Medulla oblongata (tissue), 1 donor: ENCODE measurements at regions not wholly inside any gene's neighbourhood (a gene's known extent, or its start where the extent isn't known, plus 50 kb on each side); places are given as distances from the start of the nearest gene placed in this dataset.
"Not testable (repeated sequence)": the region's sequence is repeated elsewhere in the genome, so short reads cannot be mapped to it uniquely, and the experiment has no call there.

Source experiments
- DNase-seq: peaks from one replicate; pipeline ENCODE4 v3.0.0-alpha.2; 2015; ENCODE audit errors: extremely low spot score

GRCh38 chr10:61612450-61612849, 50.3 kb upstream of the CABCOCO1 start:
- DNase-seq = no peak

DNA sequence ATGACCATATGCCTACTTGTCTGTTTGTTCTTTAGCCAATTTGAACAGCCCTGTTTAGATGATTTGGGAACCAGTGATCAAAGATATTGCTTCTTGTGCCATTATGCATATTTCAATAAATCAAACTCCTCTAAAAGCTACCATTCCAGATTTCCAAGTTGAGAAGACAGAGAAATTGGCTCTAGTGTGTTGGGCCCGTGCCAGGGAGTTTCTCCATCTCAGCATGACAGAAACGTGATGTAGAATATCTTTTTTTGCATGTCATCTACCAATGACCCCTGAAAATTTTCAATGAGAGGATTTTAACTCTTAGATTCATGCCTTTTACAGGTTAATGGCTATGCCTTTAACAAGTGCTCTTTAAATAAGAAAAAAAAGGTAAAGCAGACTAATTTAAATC, 50.7 kb upstream of the CABCOCO1 start:
- DNase-seq = no peak

GRCh38 chr10:61609701-61610100, 53.0 kb upstream of the CABCOCO1 start:
- DNase-seq = no peak

GRCh38 chr10:61608255-61609033, 54.3 kb upstream of the CABCOCO1 start:
- no peak for DNase-seq

DNA sequence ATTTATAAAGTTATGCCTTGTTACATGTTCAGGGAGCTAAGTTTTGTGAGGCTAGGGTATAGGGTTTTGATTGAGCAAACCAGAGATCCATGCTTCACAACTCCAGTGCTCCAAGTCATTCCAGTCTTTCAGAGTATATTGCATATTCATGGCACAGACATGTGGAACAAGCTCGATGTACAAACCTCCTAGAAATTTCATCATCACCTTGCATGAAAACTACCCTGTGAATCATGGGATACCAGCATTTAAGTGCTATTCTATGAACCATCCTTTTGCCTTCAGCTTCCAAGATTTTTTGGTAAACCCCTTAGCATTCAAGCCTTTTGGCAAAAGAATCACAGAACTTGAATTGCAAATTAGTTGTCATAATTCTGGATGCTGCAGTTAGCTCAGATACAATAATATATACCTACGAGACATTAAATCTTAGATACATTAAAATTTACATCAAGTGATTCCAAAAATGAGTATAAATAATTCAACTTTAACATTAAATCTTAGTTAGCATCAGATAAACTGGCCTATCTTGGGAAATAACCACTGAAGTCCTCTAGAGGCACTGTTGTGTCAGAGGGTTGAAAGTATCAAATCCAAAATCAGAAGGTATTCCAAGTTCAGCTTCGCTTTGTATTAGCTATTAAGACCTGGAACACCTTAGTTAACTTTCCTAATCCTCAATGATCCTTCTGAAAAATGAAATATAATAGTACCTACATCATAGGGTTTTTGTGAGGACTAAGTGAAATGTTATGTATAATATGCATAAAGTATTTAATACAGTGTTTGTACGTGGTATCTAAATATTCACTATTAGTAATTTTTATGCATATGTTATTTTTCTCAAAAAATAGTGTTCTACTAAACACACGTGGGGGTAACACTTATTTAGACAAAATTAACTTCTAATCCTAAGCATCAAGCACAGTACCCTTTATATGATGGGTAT, 55.5 kb upstream of the CABCOCO1 start:
- peak; percentile 40 for DNase-seq

GRCh38 chr10:61605221-61605620, 57.5 kb upstream of the CABCOCO1 start:
- no peak for DNase-seq

DNA sequence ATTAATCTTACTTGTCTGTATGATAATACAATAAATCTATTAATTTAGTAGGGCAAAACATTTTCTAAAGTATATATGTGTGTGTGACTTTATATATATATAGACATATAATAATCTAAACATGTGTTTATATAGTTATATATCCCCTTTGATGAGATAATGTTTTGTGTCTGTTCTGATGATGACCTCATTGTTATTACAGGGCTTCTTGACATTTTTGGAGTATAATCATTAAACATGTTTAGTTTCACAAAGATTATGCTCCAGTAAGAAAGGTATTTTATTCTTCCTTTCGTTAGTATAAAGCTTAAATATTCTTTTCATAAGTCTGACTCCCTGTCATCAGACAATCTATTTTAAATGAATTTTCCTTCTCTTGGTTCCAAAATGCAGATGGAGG, 62.3 kb upstream of the CABCOCO1 start:
- no peak for DNase-seq

DNA sequence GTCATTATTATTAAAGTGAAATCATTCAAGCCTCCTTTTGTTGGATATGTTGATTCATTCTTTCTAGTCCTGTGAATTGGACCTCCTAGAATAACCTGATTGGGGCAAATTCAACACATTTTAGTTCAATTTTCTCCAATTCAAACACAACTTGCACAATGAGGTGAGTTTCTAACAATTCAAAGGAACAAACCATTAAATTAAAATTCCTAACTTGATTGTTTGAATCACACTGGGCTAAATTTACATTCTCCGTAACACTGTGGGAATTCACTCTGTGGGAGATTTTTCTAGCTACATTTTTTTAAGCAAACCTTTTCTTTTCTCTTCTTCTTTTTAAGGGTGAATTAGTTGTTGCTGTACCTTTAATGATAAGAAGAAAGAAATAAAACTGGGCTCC, 68.3 kb upstream of the CABCOCO1 start:
- no peak for DNase-seq

- DNase-seq = no peak
Observed at GRCh38 chr10:61592581-61592980, 70.1 kb upstream of the CABCOCO1 start.

DNA sequence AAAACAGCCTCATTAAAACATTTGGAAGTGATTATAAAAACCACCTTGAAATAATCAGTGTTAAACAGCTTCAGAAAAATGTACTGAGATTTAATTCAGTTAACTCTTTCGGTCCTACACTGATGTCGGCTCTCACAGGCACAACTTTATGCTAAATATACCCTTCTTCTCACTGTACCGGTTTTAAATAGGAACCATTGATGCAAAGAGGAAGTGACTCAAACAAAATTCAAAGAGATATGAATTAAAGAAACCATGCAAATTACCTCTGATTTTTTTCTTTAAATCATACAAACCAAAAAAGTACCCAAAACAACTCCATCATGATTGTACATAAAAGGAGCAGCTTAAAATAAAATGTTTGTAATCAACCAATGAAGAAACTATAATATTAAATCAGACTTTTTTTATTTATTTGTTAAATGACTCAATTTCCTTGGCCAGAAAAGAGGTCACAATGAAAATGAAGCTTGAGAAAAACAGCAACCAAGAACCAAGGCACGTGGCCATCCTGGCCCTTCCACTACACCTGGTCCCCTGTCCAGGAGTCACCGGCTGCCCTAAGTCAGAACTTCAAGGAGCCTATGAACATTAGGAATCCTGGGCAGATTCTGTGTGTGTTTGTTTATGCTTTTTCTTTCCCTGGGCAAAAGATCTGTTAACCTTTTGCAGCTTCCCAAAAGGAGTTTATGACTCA, 73.0 kb upstream of the CABCOCO1 start:
- no peak for DNase-seq

DNA sequence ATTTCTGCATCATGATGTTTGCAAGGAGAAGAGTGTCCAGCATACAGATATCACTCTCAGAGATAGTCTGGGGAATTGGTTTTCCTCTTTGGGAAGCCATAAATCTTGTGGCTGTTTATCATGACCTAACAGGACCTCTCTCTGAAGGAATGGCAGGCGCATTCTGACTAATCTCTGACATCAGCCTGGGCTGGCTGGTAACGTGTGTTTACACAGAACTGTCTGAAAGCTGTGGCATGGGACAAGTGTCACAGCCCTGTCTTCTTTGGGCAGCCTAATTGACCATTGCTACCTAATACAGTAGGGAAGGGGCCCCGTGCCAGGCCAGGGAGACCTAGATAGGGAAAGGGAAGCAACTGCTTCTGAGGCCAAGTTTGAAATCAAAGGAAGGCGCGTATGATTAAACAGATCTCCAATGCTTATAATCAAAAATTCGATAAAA, 73.9 kb upstream of the CABCOCO1 start:
- no peak for DNase-seq

DNA sequence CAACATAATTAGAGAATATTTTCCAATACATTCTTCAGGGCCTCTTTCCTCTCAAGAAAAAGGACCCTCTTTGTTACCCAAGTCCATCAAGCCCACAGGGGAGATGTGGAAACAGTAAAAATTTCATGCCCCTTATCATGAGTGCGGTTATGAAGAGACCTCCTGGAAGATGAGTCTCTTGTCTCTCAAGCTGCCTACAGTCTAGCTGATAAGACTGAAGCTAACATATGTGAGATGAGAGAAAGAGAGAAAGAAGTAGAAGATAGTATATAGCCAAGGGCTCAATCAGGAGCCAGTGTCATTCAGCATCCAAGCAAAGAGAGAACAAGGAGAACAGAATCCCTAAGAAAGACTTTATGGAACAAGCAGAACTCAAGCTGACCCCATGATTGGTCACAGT, 75.9 kb upstream of the CABCOCO1 start:
- DNase-seq = no peak

DNA sequence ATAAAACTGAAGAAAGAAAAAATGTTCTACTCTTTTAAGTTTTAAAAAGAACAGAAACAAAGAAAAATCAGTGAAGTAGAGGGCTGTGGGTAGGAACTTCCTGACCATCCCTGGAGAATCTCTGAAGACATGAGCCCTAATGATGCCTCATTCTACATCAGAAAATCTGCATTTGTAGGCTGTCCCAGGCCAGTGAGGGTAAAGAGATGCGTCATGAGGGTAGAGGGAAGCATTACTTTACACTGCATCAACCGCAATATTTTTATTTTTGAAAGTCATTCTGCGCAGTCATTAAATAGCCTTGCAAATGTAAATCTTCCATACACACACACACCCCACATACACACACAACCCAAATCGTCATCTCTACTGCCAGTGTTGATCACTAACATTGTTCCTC, 82.1 kb upstream of the CABCOCO1 start:
- no peak for DNase-seq

DNA sequence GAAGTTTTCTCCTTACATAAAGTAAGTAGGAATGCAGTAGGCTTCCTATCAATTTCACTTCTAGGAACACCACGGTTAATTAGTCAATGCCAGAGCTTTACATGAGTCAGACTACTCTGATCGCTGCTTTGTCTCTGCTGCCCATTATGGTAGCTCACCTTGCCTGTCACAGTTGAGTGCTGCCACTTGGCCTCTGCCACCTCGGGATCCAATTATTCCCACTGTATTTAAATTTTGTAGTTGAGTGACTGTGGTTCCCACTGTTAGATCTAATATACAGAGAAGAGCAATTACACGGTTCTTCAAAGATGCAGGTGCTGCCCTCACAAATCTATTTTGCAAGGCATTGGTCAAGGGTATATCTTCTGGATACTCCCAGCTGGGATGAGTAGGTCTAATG, 92.5 kb upstream of the CABCOCO1 start:
- DNase-seq = not testable (repeated sequence)

GRCh38 chr10:61567729-61568128, 95.0 kb upstream of the CABCOCO1 start:
- no peak for DNase-seq

DNA sequence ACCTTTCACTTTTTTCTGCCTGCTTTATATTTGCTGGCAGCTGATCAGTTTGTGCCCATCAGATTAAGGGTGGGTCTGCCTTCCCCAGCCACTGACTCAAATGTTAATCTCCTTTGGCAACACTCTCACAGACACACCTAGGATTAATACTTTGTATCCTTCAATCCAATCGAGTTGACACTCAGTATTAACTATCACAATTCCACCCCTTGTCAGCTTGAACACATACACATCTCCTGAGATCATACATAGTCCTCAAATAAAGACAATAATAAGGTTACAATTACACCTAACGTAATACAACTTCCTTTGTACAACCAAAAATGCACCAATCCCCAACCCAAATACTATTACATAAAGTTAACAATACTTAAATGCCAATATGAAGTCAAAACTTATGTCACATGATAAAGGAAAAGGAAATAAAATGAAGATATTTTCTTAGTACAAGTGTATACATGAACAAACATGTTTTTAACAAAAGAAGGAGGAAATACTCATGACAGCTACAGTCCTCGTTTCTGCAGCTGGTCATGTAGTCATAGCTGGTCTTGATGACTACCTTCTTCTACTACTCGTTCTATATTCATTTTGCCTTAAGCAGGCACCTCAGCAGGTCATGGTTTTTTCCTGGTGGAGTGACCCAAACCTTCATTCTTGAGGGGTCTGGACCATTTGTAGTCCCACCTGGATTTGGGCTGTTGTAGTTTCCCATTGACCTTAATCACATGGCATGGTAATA, 96.7 kb upstream of the CABCOCO1 start:
- no peak for DNase-seq

DNA sequence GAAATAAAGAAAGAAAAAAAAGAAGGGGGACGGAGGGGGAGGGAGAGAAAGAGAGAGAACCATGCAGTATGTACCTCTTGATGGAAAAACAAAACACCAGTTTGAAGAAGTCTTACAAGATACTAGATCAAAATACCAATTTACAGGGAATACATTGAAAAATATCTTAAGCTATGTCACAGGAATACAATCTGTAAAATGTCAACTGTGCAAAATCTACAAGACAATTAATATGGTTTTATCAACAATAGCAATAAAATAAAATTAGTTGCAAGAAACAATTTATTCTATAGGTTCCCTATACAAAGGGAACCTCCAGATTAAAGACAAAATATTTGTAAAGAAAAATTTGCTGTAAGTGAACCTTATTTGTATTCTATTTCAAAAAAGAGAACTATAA, 98.3 kb upstream of the CABCOCO1 start:
- no peak for DNase-seq

- no peak for DNase-seq
Observed at GRCh38 chr10:61559615-61560014, 103.1 kb upstream of the CABCOCO1 start.

DNA sequence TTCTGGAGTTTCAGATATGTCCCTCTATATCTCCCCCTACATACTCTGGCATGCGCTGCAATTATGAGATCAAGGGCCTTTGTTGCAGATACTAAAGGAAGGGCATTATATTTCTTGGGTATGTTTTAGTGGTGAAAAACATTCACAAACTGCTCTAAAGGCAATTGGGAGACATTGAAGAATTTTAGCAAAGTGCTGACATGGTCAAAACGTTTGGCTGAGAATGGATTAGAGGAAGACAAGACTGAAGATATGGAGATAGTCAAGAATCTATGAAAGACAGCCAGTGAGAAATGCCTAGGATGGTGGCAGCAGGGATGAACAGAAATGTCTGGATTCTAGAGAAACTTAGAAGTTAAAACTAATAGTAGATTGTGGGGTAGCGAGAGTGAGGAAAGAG, 104.5 kb upstream of the CABCOCO1 start:
- DNase-seq = no peak

DNA sequence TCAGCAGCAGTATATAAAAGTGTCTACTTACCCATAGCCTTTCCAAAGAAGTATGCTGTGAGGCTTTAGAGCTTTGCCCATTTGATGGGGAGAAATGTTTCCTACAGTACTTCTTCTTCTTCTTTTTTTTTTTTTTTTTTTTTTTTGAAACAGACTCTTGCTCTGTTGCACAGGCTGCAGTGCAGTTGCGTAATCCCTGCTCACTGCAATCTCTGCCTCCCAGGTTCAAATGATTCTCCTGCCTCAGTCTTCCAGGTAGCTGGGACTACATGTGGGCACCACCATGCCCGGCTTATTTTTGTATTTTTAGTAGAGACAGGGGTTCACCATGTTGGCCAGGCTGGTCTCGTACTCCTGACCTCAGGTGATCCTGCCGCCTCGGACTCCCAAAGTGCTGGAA, 101.7 kb upstream of the TMEM26 start:
- no peak for DNase-seq

DNA sequence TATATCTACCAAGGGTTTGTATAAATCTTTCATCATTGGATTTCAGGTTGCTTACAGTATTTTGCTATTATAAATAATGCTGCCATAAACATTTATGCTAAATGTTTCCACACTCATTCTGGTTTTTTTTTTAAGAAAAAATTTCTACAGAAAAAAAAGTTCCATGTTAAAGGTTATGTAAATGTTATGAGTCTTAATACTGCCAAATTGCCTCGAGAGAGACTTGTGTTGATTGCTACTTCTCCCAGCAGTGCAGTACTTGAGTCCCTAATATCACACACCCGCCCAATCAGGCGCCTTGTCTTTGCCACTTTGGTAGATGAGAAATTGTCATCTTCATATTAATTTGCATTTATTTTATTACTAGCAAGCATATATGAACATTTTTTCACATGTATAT, 96.7 kb upstream of the TMEM26 start:
- no peak for DNase-seq

GRCh38 chr10:61548364-61548763, 95.2 kb upstream of the TMEM26 start:
- DNase-seq = no peak
